GM18873 (cell line): ENCODE measurements at regions not wholly inside any gene's neighbourhood (a gene's known extent, or its start where the extent isn't known, plus 50 kb on each side); places are given as distances from the start of the nearest gene placed in this dataset.

Experiments used
- ATAC-seq: cut with Tn5 transposase; IDR thresholded peaks from one replicate; pipeline ENCODE4 v1.9.1; 2021; ENCODE audit warnings: mild to moderate bottlenecking, moderate library complexity, moderate number of reproducible peaks; ENCODE audit not compliant: unreplicated experiment, low FRiP score

DNA sequence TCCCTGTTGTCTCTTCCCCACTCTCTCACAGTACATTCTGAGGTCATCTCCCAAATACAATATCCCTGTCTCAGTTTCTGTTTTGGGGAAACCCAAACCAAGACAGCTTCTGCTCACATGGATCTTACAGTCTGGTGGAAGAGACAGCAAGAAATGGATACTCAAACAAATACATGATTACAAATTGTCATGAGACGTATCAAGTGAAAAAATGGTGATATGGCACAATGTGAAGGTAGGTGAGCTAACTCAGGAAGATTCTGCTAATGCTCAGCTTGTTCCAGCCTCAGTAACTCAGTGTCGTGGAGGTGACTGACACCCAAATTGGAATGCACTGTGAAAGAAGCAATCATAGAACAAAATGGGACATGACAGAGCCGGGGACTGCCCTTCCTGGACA lies 68.3 kb downstream of the CHST1 start:
- no peak for ATAC-seq

DNA sequence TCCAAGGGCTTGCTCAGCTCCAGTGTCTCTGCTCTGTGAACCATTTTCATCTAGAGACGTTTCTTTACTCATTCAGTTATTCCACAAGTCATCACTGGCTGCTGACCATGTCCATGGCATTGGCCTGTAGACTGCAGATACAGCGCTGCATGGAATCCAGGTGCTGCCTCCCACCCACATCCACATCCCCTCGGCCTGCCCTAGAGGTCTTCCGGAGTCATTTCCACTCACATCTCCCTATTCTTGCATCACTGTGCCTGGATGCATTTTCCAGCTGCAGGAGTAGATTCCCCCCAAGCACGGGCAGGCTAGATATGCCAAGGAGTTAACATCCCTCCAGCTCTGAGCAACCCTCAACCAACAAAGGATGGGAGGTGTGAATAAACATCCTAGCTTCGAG lies 68.9 kb downstream of the CHST1 start:
- ATAC-seq = no peak

DNA sequence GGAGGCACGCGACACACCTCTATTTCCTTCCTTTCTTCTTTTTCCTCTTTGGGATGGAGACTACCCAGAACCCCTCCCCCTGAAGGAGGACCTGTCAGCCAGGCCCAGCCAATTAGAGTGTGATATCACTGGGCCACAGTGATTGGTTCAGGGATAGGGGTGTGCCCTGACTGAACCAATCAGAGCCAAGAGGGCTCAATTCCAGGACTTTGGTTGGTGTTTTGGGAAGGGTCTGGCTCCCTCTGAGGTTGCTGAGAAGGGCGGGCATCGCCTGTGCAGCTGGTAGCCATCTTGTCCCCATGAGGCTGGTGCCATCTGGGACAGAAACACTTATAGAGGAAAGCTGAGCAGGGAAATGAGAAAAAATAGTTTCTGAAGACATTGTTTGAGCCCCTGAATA lies 71.4 kb downstream of the CHST1 start:
- no peak for ATAC-seq

DNA sequence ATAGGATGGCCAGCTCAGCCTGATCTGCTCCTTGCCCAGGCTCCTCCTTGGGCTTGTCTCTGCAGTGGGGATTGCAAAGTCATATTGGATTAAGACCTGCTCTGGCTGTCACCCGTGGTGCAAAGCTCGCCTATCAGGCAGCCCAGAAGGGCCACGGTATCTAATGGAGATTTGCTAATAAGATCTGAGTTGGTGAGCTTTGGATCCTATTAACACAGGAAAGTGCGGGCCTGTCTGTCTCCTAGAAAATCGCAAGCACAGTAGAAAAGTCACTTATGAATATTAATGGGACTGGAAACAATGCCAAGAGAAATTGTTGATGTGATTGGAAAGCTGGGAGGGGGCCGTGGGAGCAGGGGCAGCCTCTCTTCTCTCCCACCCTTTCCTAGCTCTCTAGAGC lies 72.8 kb downstream of the CHST1 start:
- no peak for ATAC-seq

DNA sequence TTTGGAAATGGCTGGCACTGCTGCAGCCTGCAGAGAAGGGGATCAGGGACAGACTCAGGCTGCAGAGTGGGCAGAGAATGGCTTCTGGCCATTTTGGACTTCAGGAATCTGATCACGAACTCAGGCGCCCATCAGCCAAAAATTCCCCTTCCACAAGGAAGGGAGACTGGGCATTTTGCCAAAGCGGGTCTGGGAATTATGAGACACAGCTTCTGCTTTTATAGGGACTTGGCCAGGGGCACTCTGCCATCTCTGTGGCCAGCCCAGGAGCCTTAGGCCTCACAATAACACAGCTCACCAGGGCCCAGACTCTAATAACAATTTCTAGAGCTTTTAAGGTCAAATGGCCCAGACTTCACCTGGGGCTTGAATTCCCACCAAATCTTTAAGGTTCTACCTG lies 74.7 kb downstream of the CHST1 start:
- no peak for ATAC-seq

DNA sequence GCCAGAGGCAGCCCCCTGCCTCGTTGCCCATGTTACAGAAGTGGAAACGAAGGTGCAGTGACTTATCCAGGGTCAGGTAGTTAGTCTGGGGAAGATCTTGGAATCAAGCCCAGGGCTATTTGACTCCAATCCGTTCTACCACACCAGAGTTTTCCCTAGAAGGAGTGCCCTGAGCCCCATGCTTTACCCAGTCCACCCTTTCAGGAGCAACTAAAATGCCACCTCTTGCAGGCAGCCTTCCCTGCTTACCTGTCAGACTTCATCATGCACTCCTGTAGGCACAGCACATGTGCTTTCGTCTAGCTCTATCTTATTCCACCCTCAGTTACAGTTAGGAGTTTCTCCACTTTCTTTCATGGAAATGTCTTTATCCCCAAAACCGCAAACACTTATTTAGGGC lies 80.2 kb downstream of the CHST1 start:
- ATAC-seq = no peak

DNA sequence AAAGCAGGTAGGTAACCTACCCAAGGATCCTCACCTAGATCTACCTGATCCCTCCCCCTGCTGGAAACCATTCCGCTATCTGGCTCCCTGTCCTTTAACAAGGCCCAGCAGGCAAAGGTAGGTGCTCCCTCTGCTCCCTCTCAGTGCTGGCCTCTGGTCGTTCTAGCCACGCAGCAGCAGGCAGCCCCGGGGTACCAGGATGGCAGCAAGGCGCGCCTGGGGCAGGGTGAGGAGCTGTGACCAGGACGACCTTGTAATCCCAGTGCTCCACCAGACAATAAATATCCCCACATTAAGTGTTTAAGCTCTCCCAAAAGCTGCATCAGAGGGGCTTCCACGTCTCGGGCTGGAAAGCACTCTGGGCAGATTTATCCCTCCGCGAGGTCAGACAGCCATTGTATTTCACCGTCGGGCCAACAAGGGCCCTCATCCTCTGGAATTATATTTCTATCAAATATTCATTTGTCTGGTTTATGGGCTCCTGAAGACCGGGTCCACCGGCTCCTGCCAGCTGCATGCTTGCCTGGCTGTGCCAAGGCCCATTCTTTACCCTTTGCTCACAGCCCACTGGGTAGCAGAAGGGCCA lies 81.3 kb downstream of the CHST1 start:
- ATAC-seq = no peak

DNA sequence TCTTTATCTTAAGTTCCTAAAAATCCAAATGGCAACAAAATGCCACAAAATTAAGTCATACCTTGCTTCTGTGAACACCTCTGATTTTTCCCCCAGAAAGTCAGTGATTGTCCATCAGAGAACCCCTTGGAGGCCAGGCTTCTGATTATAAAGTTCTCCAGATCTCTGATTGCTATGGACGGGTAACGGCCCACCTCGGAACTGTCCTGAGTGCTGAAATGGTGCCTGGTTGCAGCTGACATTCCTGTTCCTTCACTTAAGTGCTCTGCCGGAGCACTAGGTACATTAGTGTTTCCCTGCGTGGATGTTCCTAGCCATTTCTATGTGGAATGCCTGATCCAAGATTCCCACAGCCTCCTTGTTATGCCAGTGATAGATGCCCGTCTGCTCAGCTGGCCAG lies 85.0 kb downstream of the CHST1 start:
- no peak for ATAC-seq

DNA sequence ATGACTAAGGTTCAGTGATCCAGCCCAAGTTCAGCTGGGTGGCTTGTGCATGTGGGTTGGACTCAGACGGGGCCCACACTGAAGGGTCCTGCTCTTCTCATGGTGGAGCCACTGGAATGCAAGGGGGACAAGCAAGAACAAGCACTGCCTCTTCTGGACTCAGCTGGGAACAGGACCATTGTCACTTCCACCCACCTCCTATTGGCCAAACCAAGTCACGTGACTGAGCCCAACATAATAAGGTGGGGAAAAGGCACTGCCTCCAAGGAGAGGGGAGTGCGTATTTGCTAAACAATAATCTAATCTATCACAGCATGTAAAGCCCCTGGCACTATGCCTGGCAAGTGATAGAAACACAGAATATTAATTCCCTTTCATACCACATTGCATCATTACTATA lies 87.1 kb downstream of the CHST1 start:
- no peak for ATAC-seq

DNA sequence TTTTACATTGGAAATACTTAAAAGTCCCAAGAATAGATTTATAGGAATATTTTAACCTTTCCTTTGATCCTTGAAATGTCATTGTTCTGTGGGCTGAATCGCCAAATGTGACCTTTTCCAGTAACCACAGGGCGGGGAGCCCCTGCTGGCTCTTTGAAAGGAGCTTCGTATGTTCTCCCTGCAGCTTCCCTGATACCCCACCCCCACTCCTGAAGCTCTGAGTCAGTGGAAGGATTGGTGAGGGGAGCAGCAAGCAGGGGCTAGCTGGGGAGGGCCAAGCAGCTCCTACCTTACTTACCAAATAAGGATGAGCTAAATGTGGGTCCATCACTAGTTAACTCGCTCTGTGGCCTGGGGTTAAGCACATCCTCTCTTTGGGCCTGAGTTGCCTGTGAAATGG lies 87.7 kb downstream of the CHST1 start:
- no peak for ATAC-seq

DNA sequence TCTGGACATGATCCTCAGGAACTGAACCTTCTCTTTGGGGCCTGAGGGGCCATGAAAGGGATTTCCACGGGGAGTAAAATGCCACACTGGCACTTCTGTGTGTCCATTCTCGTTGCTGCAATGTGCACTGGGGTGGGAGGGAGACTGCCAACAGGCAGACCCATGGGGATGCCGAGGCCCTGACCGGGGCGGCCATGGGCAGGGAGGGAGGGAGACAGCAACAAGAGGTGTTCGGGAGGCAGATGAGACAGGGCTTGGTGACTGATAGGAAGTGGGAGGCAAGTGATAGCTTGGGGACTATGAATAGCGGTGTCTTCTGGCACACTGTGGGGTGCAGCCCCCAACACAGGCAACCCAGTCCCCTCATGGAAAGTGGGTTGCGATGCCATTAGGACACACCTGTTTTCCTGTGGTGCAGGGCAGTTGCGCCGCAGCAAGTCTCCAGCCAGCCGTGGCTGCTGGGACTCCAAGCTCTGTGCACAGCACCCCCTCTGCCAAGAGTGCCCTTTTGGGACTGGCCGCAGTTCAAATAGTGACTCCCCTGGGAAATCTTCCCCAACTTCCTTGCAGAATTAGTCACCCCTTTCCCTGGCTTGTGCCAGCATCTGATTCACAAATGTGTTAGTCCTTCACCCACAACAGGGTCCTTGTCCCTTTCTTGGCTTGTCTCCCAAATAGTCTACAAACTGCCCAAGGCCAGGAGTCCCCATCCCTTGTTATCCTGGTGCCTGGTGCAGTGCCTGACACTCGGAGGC lies 88.8 kb downstream of the CHST1 start:
- ATAC-seq = no peak

DNA sequence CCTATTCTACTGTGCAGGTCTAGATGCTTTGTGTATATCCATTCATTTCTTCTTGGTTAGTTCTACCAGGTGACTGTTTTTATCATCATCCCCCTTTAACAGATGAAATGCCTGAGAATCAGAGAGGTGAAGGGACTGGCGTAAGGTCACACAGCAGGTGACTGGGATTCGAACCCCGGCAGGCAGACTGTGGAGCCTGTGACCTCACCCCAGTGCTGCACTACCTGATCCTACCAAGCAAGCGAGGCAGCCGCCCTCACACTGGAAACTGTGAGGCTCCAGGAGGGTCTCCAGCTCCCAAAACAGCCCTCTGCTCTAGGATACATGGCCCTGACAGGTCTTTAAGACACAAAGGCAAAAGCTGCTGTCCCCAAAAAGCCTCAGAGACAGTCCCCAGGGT lies 91.7 kb downstream of the CHST1 start:
- no peak for ATAC-seq

DNA sequence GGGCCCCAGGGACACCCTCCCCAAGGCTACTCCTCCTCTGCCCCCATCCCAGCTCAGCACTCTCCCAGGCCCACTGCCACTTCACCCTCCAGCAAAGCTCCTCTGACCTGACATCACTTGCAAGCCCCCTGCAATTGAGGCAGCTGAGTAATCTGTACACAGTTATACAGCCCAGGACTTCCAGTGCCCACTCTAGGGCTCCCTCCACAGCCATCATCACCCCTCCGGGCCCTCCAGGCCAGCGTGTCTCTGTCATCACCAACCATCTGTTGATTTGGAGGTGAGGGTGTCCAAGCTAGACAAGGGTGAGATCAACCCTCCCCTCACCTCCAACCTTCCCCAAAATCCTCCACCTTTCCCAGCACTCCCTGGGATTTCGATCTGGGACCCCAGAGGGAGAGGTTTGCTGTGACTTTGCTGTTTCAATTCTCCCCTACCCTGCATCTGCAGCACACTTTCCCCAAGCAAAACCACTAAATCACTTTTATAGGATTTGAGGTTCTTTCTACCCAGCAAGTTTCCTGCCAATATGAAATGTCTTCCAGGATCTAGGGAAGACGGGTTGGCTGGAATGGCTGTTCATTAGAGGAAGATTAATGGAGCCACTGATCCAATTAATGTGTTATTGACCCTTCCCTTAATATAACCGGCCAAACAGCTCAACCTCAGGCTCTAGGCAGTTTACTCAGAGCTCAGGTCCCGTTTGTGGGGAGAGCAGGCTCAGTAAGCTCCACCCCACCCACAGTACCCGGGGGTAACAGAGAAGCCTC lies 92.9 kb downstream of the CHST1 start:
- no peak for ATAC-seq

DNA sequence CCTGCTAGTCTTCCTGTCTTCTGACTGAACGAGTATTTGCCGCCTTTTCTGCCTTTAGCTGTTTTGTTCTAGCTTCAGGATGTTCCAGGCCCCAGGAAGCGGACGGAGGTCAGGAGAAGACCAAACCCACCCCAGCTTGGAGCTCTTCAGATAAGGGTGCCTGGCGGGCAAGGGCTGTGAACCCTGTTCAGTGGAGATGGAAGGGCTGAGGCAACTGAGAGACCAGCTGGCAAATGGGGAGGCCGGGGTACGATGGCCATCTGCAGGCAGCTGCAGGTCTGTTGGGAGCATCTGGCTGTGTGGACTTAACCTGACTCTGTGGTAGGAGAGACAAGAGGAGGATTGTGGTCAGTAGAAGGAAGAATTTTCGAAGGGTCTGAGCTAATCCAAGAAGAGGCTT lies 95.6 kb downstream of the CHST1 start:
- ATAC-seq = no peak

DNA sequence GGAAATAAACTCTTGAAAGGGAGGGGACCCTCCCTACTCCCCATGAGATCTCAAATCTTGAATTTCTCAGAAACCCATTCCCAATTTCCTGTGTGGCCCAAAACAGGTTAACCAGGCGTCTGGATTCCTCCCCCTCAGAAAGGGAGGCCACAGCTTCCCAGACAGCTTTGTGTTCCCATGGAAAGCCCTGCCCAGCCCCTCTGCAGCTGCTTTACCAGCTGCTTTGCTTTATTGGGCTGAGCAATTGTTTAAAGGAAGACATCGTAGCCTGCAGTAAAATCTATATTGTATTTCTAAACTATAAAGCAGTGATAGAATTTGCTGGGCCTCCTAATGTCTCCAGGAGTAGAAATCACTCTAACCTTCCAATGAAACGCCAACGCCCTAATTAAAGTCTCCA lies 97.4 kb downstream of the CHST1 start:
- ATAC-seq = no peak

DNA sequence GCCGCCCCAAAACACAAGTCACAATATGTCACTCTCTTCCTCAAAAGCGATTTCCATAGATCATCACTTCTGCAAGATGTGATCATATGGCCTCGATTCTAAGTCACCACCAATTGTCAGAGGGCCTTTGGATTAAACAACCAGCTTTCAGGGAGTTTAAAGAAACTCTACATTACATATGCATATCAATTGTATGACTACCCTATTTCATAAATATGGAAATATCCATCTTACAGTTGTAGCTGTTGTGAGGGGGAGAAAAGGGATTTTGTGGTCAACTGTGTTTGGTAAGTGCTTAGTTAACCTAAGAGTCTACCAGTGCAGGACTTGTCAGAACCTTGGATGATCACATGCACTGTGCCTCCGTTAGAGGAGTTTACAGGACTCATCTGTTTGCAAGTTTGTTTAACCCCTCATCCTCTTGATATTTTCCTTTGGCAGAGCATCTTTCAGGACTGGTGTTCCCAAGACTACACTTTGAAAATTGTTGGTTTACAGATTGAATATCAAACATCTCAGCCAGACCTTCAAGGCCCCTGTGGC lies 99.9 kb downstream of the CHST1 start:
- ATAC-seq = no peak

DNA sequence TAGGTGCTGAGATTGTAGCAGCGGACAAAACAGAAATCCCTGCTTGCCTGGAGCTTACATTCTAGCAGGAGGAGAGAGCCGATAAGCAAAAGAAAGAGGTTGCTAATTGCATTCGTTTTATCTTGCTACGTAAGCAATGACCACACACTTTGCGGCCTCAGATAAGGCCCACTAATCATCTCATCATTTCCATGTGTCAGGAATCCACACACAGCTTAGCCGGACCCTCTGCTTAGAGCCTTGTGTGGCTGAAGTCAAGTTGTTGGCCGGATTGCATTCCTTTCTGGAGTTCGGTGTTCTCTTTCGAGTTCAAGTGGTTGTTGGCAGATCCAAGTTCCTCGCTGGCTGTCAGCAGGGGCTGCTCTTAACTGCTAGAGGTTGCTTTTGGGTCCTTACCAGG lies 101.6 kb downstream of the CHST1 start:
- ATAC-seq = no peak

DNA sequence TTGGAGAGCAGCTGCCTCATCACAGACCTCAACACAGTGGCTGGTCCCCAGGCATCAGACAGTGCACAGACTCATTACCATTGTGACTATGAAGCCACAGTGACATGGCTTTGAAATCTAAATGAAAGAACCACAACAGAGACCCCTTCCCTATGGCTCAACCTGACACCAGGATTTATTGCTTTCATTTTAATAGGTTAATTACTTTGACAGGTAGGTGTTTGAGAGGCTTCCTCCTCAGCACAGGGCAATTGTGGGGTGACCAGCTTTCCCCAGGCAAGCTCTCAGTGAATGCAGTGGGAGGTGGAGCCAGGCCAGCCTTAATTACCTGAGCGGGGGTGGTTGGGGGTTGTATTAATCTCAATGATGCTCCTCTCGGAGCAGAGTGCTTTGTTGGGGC lies 102.3 kb downstream of the CHST1 start:
- ATAC-seq = no peak

DNA sequence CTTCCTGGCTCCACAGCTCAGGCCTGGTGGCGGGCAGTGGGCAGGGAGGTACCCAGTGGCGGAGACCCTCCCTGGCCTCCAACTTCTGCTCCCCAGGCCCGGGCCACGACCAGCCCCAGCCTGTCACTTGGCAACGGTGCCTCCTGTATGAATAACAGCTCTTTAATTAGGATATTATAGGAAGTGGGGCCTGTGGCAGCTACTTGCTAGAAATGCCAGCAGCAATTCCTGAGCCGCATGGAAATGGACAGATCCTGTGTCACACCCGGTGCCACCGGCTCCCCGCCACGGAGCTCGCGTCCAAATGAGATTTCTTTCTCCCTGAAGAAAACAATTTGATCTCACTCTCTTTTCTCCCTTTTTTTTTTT lies 104.5 kb downstream of the CHST1 start:
- ATAC-seq = no peak

DNA sequence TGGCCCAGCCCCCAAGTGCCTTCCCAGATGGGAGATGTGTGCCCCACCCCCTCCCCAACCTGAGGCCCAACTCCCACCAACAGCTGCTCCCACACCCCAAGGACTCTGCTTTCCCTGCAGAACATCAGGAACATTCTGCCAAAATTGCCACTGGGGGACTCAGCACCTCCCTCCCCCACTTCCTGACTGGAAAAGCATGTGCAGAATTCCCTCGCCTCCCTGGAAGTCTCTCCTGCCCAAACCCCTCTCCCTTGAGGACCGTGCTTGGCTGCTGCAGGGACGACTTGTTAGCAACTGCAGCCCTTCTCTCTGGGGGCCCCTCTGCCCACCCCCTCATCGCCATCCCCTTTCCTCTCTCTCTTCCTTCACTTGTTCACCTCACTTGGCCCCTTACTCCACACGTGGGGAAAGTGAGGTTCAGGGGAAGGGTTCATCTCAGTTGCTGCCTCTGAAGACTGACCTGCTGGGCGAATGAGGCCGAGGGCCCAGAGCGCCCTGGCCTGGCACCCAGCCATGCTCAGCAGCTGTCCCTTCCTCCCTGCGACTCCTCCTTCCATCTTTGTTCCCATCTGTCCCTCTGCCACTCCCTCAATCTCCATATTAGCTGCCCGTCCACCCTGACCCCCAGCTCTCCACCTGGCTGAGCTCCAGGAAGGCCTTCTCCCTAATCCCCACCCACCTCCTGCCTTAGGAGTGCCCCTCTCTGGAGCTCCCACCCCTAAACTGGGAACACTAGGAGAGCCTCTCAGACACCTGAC lies 105.1 kb downstream of the CHST1 start:
- ATAC-seq = no peak
